OCI-LY3 (cell line): ENCODE measurements at regions not wholly inside any gene's neighbourhood (a gene's known extent, or its start where the extent isn't known, plus 50 kb on each side); places are given as distances from the start of the nearest gene placed in this dataset.

Experiments
- H2AFZ ChIP-seq: fragments of 200-600, 300-600 bp; shearing (Covaris generic); 2 replicates; pipeline ENCODE4 v1.6.0; 2014; ENCODE audit warnings: antibody characterized with exemption, low read depth, low read length
- H3K27ac ChIP-seq: fragments of 200-600, 300-600 bp; sonication (generic); 2 replicates; pipeline ENCODE4 v1.5.1; 2014; ENCODE audit warnings: mild to moderate bottlenecking, low read length, moderate library complexity, mixed read lengths
- H3K27me3 ChIP-seq: fragments of 200-600, 300-600 bp; sonication (generic); 2 replicates; pipeline ENCODE4 v1.6.1; 2014; ENCODE audit warnings: low read depth, low read length, mixed read lengths
- H3K36me3 ChIP-seq: fragments of 200-600, 300-600 bp; sonication (generic); replicated peaks from 2 replicates; pipeline ENCODE3; 2014; ENCODE audit warnings: low read depth, low read length, mixed read lengths
- H3K4me1 ChIP-seq: fragments of 300-600, 200-600 bp; sonication (generic); 2 replicates; pipeline ENCODE4 v1.6.1; 2014; ENCODE audit warnings: low read length, mixed read lengths
- H3K4me2 ChIP-seq: fragments of 200-600, 300-600 bp; sonication (generic); 2 replicates; pipeline ENCODE4 v1.6.1; 2014; ENCODE audit warnings: low read length, mixed read lengths
- H3K4me3 ChIP-seq: fragments of 300-600, 200-600 bp; sonication (generic); 2 replicates; pipeline ENCODE4 v1.5.1; 2014; ENCODE audit warnings: antibody characterized with exemption, mild to moderate bottlenecking, low read length, moderate library complexity
- H3K79me2 ChIP-seq: fragments of 300-600, 200-600 bp; shearing (Covaris generic); 2 replicates; pipeline ENCODE4 v1.6.1; 2014; ENCODE audit warnings: mild to moderate bottlenecking, low read length, mixed read lengths
- H3K9ac ChIP-seq: fragments of 300-600, 200-600 bp; shearing (Covaris generic); 2 replicates; pipeline ENCODE4 v1.6.0; 2014; ENCODE audit warnings: mild to moderate bottlenecking, low read length, moderate library complexity
- H3K9me3 ChIP-seq: fragments of 200-600, 300-600 bp; shearing (Covaris generic); 2 replicates; pipeline ENCODE4 v1.6.1; 2014; ENCODE audit warnings: low read length, mixed read lengths; ENCODE audit not compliant: insufficient read depth
- H4K20me1 ChIP-seq: fragments of 200-600, 300-600 bp; sonication (generic); 2 replicates; pipeline ENCODE4 v1.6.1; 2016; ENCODE audit warnings: low read length, mixed read lengths; ENCODE audit not compliant: insufficient read depth
- EZH2phosphoT487 ChIP-seq: fragments of 200-600 bp; shearing (Covaris generic); IDR thresholded peaks from 2 replicates; pipeline ENCODE4 v1.6.1; 2018; ENCODE audit warnings: antibody characterized with exemption, mixed run types, low read depth
- TF ChIP-seq, protein P1 (sequence below): fragments of 200-600, 300-600 bp; sonication (generic); IDR thresholded peaks from 2 replicates; pipeline ENCODE4 v1.5.1; 2014; ENCODE audit warnings: antibody characterized with exemption, low read length, low read depth

DNA sequence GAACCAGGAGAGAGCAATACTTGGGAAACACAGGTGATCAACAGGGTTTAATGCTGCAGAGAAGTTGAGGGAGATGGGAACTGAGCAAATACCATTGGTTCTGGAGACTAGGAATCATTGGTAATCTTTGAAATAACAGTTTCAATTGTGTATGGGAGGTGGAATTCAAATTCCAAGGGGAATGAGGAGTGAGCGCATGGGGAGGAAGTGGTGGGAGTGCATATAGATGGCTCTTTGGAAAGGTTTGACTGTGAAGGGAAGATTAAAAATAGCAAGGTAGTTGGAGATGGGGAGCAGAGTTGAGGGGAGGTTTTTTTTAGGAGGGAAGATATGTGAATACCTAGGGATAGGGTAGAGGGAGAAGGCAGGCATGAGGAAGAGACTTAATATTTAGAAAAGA, 51.1 kb upstream of the ROPN1 start:
- Histone ChIP-seq H3K4me1 (no peaks in the 10 kb centered on the region), H2AFZ (no peak overlapping the region), H3K4me3 (no peak overlapping the region), H3K4me2 (no peak overlapping the region), H4K20me1 (no peaks in the 10 kb centered on the region), H3K27ac (no peak overlapping the region), H3K79me2 (no peaks in the 10 kb centered on the region), H3K9me3 (no peaks in the 10 kb centered on the region), H3K9ac (no peak overlapping the region), H3K27me3 (peaks cover 60% of the 10 kb centered on the region), H3K36me3 (no peaks in the 10 kb centered on the region)
- TF ChIP-seq, protein P1, sequence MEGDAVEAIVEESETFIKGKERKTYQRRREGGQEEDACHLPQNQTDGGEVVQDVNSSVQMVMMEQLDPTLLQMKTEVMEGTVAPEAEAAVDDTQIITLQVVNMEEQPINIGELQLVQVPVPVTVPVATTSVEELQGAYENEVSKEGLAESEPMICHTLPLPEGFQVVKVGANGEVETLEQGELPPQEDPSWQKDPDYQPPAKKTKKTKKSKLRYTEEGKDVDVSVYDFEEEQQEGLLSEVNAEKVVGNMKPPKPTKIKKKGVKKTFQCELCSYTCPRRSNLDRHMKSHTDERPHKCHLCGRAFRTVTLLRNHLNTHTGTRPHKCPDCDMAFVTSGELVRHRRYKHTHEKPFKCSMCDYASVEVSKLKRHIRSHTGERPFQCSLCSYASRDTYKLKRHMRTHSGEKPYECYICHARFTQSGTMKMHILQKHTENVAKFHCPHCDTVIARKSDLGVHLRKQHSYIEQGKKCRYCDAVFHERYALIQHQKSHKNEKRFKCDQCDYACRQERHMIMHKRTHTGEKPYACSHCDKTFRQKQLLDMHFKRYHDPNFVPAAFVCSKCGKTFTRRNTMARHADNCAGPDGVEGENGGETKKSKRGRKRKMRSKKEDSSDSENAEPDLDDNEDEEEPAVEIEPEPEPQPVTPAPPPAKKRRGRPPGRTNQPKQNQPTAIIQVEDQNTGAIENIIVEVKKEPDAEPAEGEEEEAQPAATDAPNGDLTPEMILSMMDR, result no peak
- no peak for TF ChIP-seq EZH2phosphoT487

DNA sequence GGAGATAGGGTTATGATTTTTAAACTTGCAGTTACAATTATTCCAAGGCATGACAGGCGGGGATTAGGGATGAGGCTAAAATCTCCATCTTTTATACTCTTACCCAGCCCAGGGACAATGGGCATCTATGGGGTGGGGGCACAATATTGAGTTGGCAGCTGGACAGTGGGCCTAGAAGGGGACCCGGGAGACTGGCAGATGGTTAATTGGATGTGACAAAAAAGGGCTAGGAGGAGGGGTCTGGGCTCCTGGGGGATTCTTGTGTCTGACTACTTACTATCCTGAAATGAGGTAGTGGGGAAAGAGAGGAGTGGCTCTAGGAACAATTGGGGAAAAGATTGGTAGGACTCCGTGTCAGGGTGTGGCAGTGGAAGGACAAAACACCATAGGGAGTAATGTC, 53.0 kb upstream of the ROPN1 start:
- Histone ChIP-seq H4K20me1 (no peaks in the 10 kb centered on the region), H3K4me3 (no peak overlapping the region), H3K9ac (no peak overlapping the region), H3K36me3 (no peaks in the 10 kb centered on the region), H3K9me3 (no peaks in the 10 kb centered on the region), H3K27ac (no peak overlapping the region), H2AFZ (no peak overlapping the region), H3K27me3 (peaks cover 55% of the 10 kb centered on the region), H3K79me2 (no peaks in the 10 kb centered on the region), H3K4me1 (no peaks in the 10 kb centered on the region), H3K4me2 (no peak overlapping the region)
- no peak for TF ChIP-seq EZH2phosphoT487
- TF ChIP-seq, protein P1, result no peak

DNA sequence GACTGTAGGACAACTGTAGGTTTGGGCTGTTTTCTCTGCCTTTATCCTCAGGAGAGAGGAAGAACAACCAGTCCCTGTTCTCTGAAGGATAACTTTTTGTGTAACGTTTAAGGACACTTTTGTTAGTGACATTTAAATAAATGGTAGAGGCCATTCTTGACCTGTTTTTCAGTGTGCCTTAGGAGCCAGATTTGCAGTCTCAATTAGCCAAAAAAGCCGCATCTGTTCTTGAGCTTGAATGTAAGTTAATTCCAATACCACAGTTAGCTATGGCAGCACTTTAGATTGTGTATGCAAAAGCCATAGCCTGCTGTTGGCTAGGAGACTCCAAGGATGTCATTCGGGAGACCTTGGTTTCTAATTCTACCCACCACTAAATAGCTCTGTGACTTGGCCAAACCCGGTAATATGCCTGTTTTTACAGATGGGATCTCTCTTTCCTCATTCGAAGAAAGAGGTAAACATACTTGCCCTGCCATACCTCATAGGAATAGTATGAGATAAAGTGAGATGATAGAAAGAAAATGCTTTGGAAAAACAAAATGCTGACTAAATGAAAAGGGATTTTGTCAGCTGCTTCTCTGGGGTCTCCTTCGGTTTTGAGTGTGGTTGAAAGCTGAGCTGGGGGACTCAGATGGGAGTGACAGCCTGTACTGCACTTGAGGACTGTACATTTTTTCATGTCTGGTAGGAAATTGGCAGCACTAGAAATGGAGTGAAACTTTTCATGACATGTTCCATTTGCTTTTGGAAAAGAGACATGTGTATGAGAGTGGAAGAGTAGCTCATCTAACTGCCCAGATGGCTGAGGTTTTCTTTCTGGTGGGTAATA, 57.3 kb upstream of the ROPN1 start:
- no peaks in the 10 kb centered on the region for H3K79me2 ChIP-seq
- no peak overlapping the region for H3K9ac ChIP-seq
- H3K4me1 ChIP-seq, result no peaks in the 10 kb centered on the region
- H3K36me3 ChIP-seq, result no peaks in the 10 kb centered on the region
- H3K9me3 ChIP-seq, result no peaks in the 10 kb centered on the region
- no peak overlapping the region for H3K27ac ChIP-seq
- H3K4me3 ChIP-seq, result no peak overlapping the region
- H3K4me2 ChIP-seq, result no peak overlapping the region
- no peak for TF ChIP-seq EZH2phosphoT487
- TF ChIP-seq, protein P1, result no peak
- no peaks in the 10 kb centered on the region for H4K20me1 ChIP-seq
- H3K27me3 ChIP-seq, result peaks cover 44% of the 10 kb centered on the region
- no peak overlapping the region for H2AFZ ChIP-seq

DNA sequence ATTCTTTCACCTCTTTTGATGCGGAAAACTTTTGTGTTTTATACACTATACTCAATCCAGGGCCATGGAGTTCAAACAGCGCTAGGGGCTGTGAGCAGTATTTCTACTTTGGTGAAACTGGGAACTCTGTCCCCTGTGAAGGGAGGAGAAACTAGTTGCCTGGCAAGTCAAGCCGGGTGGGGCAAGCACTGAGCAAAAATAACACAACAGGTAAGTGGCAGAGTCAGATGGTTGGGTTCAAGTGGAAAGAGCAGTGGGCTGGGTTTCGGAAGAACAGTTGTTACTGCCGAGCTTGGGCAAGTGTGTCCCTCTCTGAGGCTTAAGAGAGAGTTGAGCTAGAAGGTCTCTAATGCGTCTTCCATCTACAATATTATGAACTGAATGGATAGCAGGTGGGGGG, 59.7 kb upstream of the ROPN1 start:
- Histone ChIP-seq H3K4me3 (no peak overlapping the region), H3K36me3 (no peaks in the 10 kb centered on the region), H3K4me2 (no peak overlapping the region), H3K9ac (no peak overlapping the region), H3K9me3 (no peaks in the 10 kb centered on the region), H3K4me1 (no peaks in the 10 kb centered on the region), H3K79me2 (no peaks in the 10 kb centered on the region), H3K27ac (no peak overlapping the region), H3K27me3 (peaks cover 29% of the 10 kb centered on the region), H4K20me1 (no peaks in the 10 kb centered on the region), H2AFZ (no peak overlapping the region)
- TF ChIP-seq, protein P1, result no peak
- no peak for TF ChIP-seq EZH2phosphoT487
